Panc1 (cell line): ENCODE measurements at regions not wholly inside any gene's neighbourhood (a gene's known extent, or its start where the extent isn't known, plus 50 kb on each side); places are given as distances from the start of the nearest gene placed in this dataset.

Experiments used
- ATAC-seq: fragments of 200-7000 bp; cut with Tn5 transposase; 2 replicates; pipeline ENCODE4 v1.9.1; 2020; ENCODE audit warnings: mild to moderate bottlenecking, moderate library complexity
- BruUV-seq: library from RNA; stranded (reverse); fragments of 400-500 nt; replicated peaks from 2 replicates; lab custom pipeline; 2021; lab: Mats Ljungman, UMichigan
- CTCF ChIA-PET: fragments of 300-600 bp; sonication (Branson Sonifier 250); formaldehyde crosslinking; loops from one replicate; lab custom pipeline; 2022; ENCODE audit warnings: antibody characterized with exemption; lab: Charles Lee
- POLR2A ChIA-PET: fragments of 300-600 bp; sonication (Branson Sonifier 250); formaldehyde crosslinking; loops from one replicate; lab custom pipeline; 2022; ENCODE audit warnings: antibody characterized with exemption; lab: Charles Lee
- DNase-seq: peaks from one replicate; pipeline ENCODE4 v3.0.0-alpha.2; 2010; ENCODE audit warnings: low read depth, low spot score
- H3K27ac ChIP-seq: 2 replicates; pipeline ENCODE4 v1.5.1; 2011; ENCODE audit warnings: mild to moderate bottlenecking, low read length, inconsistent platforms
- H3K27me3 ChIP-seq: fragments of 200-500 bp; sonication (Bioruptor generic); 2 replicates; pipeline ENCODE4 v1.6.0; 2014; ENCODE audit warnings: low read length, inconsistent platforms; ENCODE audit not compliant: control insufficient read depth, insufficient read depth
- H3K36me3 ChIP-seq: fragments of 200-500 bp; sonication (Bioruptor generic); 2 replicates; pipeline ENCODE4 v1.5.1; 2014; ENCODE audit warnings: inconsistent platforms, mild to moderate bottlenecking, low read length, moderate library complexity; ENCODE audit not compliant: control insufficient read depth, insufficient read depth
- H3K4me1 ChIP-seq: 2 replicates; pipeline ENCODE4 v1.5.1; 2011; ENCODE audit warnings: inconsistent platforms, mild to moderate bottlenecking, low read length, moderate library complexity; ENCODE audit not compliant: control insufficient read depth, insufficient read depth
- H3K4me3 ChIP-seq, 2 experiments: 2 replicates each; pipeline ENCODE4 v1.5.1; 2011 to 2012; ENCODE audit warnings: low read depth in 2 of 2, low read length in 2 of 2, mild to moderate bottlenecking in 2 of 2, inconsistent platforms in 1 of 2, moderate library complexity in 1 of 2
- H3K9me3 ChIP-seq: fragments of 200-500 bp; sonication (Bioruptor generic); 2 replicates; pipeline ENCODE4 v1.5.1; 2014; ENCODE audit warnings: low read depth, mild to moderate bottlenecking, inconsistent platforms, low read length, moderate library complexity; ENCODE audit not compliant: control insufficient read depth, insufficient read depth
- POLR2AphosphoS5 ChIP-seq: IDR thresholded peaks from 2 replicates; pipeline ENCODE4 v1.6.1; 2012; ENCODE audit warnings: mild to moderate bottlenecking, low read depth, low read length, moderate library complexity
- REST ChIP-seq, 2 experiments: IDR thresholded peaks; 2 replicates each; pipeline ENCODE4 v1.6.1; 2011 to 2012; ENCODE audit warnings: low read depth in 2 of 2, control low read depth in 1 of 2, low read length in 1 of 2, mild to moderate bottlenecking in 1 of 2, moderate library complexity in 1 of 2; ENCODE audit not compliant: insufficient read depth in 1 of 2
- SIN3A ChIP-seq: IDR thresholded peaks from 2 replicates; pipeline ENCODE4 v1.6.1; 2012; ENCODE audit warnings: low read depth, mild to moderate bottlenecking, low read length, moderate library complexity, borderline replicate concordance; ENCODE audit not compliant: insufficient read depth
- TCF7L2 ChIP-seq: IDR thresholded peaks from 2 replicates; pipeline ENCODE4 v1.6.1; 2011; ENCODE audit warnings: mild to moderate bottlenecking, low read depth, low read length, inconsistent platforms
- in situ Hi-C: cut with HindIII; loops from 2 replicates; pipeline ENCODE4 v1.10.0; 2016; ENCODE audit warnings: low sequenced_read_pairs, low pct_unique_long_range_greater_than_20kb
- intact Hi-C: fragments of 100-400 bp; cut with micrococcal nuclease; formaldehyde crosslinking; loops from one replicate; pipeline ENCODE4 v1.10.0; 2022; ENCODE audit not compliant: unreplicated experiment
- TF ChIP-seq, protein P1 (sequence below): fragments of 450-650 bp; IDR thresholded peaks from 2 replicates; pipeline ENCODE4 v1.5.1; 2017; ENCODE audit warnings: mild to moderate bottlenecking

- Histone ChIP-seq H3K4me1 (no peaks in the 10 kb centered on the region), H3K9me3 (no peaks in the 10 kb centered on the region), H3K4me3 (no peak overlapping the region), H3K27ac (no peak overlapping the region), H3K36me3 (no peaks in the 10 kb centered on the region), H3K27me3 (no peaks in the 10 kb centered on the region)
- DNase-seq, result no peak
- no TSS peak for BruUV-seq
- ChIA-PET CTCF (no interaction called here), POLR2A (no interaction called here)
- no peak for ATAC-seq
- TF ChIP-seq REST (IDR thresholded peaks at IDR 0.05; ENCODE audit: insufficient read depth in 1 of 2, low read depth in 2 of 2, low read length in 1 of 2) (no peak), TCF7L2 (no peak), POLR2AphosphoS5 (no peak), SIN3A (no peak)
- TF ChIP-seq, protein P1, sequence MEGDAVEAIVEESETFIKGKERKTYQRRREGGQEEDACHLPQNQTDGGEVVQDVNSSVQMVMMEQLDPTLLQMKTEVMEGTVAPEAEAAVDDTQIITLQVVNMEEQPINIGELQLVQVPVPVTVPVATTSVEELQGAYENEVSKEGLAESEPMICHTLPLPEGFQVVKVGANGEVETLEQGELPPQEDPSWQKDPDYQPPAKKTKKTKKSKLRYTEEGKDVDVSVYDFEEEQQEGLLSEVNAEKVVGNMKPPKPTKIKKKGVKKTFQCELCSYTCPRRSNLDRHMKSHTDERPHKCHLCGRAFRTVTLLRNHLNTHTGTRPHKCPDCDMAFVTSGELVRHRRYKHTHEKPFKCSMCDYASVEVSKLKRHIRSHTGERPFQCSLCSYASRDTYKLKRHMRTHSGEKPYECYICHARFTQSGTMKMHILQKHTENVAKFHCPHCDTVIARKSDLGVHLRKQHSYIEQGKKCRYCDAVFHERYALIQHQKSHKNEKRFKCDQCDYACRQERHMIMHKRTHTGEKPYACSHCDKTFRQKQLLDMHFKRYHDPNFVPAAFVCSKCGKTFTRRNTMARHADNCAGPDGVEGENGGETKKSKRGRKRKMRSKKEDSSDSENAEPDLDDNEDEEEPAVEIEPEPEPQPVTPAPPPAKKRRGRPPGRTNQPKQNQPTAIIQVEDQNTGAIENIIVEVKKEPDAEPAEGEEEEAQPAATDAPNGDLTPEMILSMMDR, result no peak
- in situ Hi-C loops (no loop called here), intact Hi-C loops (no loop called here)
These were observed 68.4 kb upstream of the DPYD start for GRCh38 chr1:97989094-97989680.

DNA sequence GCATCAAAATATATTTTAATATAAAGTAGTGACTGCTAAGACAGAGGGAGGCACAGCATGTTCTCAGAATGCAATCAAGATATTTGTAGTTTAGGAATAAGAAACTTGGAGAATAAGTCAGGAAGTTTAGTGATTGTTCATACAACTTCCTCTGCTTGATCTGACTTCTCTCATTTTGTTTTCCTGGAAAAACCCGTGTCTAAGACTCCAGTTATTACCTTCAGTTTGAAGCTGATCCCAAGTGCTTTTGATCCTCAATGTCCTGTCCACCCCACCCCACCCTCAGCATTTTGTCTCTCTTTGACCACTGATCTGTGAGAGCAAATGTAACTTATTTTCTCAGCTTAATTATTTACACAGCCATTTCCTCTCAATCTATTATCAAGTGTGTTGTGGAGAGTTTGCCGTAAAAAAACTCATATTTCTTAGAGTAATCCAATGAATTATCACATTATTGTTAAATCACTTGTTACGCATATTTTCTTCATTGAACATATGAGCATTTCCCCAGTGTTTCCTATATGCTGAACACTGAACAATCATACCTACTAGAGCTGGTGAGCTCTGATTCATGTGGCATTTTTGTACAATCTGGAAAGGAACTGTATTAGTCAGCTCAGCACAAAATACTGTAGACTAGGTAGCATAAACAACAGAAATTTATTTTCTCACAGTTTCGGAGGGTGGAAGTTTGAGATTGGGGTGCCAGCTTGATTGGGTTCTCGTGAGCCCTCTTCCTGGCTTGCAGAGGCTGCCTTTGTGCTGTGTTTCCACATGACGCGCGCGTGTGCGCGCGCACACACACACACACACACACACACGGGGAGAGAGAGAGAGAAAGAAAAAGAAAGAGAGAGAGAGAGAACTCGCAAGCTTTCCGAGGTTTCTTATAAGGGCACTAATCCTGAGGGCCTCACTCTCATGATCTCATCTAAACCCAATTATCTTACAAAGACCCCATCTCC, 65.5 kb upstream of the DPYD start:
- Histone ChIP-seq H3K9me3 (no peaks in the 10 kb centered on the region), H3K27me3 (no peaks in the 10 kb centered on the region), H3K27ac (no peak overlapping the region), H3K36me3 (no peaks in the 10 kb centered on the region), H3K4me1 (no peaks in the 10 kb centered on the region), H3K4me3 (no peak overlapping the region)
- ChIA-PET CTCF (no interaction called here), POLR2A (no interaction called here)
- in situ Hi-C loops (no loop called here), intact Hi-C loops (no loop called here)
- TF ChIP-seq TCF7L2 (no peak), SIN3A (no peak), REST (IDR thresholded peaks at IDR 0.05; ENCODE audit: insufficient read depth in 1 of 2, low read depth in 2 of 2, low read length in 1 of 2) (no peak), POLR2AphosphoS5 (no peak)
- TF ChIP-seq, protein P1, result no peak
- ATAC-seq (no peak), DNase-seq (no peak)
- BruUV-seq, result no TSS peak
